ENCODE measurements at regions not wholly inside any gene's neighbourhood (a gene's known extent, or its start where the extent isn't known, plus 50 kb on each side); places are given as distances from the start of the nearest gene placed in this dataset.

GRCh38 chr12:47025798-47026197 is 53.6 kb upstream of the PCED1B start:
- H3K4me3 ChIP-seq, result no peak overlapping the region
- no peak overlapping the region for H3K27ac ChIP-seq
- H3K36me3 ChIP-seq, result no peaks in the 10 kb centered on the region
- no peak overlapping the region for H3K9ac ChIP-seq (ENCODE audit: low read depth in 2 of 2, low read length in 2 of 2)
- intact Hi-C loops (cut with DNase I), result loop anchor here (10.0 kb wide), 1 partner anchor 351 kb away; no protein-coding TSS in a partner anchor
- no peaks in the 10 kb centered on the region for H3K4me1 ChIP-seq
- H3K9me3 ChIP-seq, result no peaks in the 10 kb centered on the region
- TF ChIP-seq, protein P1, sequence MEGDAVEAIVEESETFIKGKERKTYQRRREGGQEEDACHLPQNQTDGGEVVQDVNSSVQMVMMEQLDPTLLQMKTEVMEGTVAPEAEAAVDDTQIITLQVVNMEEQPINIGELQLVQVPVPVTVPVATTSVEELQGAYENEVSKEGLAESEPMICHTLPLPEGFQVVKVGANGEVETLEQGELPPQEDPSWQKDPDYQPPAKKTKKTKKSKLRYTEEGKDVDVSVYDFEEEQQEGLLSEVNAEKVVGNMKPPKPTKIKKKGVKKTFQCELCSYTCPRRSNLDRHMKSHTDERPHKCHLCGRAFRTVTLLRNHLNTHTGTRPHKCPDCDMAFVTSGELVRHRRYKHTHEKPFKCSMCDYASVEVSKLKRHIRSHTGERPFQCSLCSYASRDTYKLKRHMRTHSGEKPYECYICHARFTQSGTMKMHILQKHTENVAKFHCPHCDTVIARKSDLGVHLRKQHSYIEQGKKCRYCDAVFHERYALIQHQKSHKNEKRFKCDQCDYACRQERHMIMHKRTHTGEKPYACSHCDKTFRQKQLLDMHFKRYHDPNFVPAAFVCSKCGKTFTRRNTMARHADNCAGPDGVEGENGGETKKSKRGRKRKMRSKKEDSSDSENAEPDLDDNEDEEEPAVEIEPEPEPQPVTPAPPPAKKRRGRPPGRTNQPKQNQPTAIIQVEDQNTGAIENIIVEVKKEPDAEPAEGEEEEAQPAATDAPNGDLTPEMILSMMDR (IDR thresholded peaks at IDR 0.05), result no peak
- DNase-seq, result no peak
- H3K27me3 ChIP-seq, result no peaks in the 10 kb centered on the region

- no peak overlapping the region for H3K9ac ChIP-seq (ENCODE audit: low read depth in 2 of 2, low read length in 2 of 2)
- no peaks in the 10 kb centered on the region for H3K9me3 ChIP-seq
- intact Hi-C loops (cut with DNase I), result loop anchor here (10.0 kb wide), 1 partner anchor 351 kb away; no protein-coding TSS in a partner anchor
- TF ChIP-seq, protein P1 (IDR thresholded peaks at IDR 0.05), result no peak
- H3K4me1 ChIP-seq, result no peaks in the 10 kb centered on the region
- no peak for DNase-seq
- no peak overlapping the region for H3K4me3 ChIP-seq
- no peak overlapping the region for H3K27ac ChIP-seq
- H3K27me3 ChIP-seq, result no peaks in the 10 kb centered on the region
- H3K36me3 ChIP-seq, result no peaks in the 10 kb centered on the region
These were observed 53.1 kb upstream of the PCED1B start for GRCh38 chr12:47026291-47026690.

All from colonic mucosa (tissue), 4 donors.